Upper lobe of right lung (tissue), 1 donor: ENCODE measurements at regions not wholly inside any gene's neighbourhood (a gene's known extent, or its start where the extent isn't known, plus 50 kb on each side); places are given as distances from the start of the nearest gene placed in this dataset.

Experiments used
- ATAC-seq: fragments of 200-7000 bp; cut with Tn5 transposase; one replicate; pipeline ENCODE4 v1.9.1; 2020; ENCODE audit warnings: mild to moderate bottlenecking, moderate library complexity
- DNase-seq: peaks from one replicate; pipeline ENCODE4 v3.0.0-alpha.2; 2020
- H3K27ac ChIP-seq: fragments of 200-600 bp; one replicate; pipeline ENCODE4 v1.8.0; 2022
- H3K27me3 ChIP-seq: fragments of 200-600 bp; one replicate; pipeline ENCODE4 v1.8.0; 2022; ENCODE audit warnings: mild to moderate bottlenecking
- H3K36me3 ChIP-seq: fragments of 200-600 bp; one replicate; pipeline ENCODE4 v1.8.0; 2022
- H3K4me1 ChIP-seq: fragments of 200-600 bp; one replicate; pipeline ENCODE4 v1.8.0; 2022
- H3K4me3 ChIP-seq: fragments of 200-600 bp; one replicate; pipeline ENCODE4 v1.8.0; 2022; ENCODE audit warnings: mild to moderate bottlenecking
- H3K9me3 ChIP-seq: fragments of 200-600 bp; one replicate; pipeline ENCODE4 v1.8.0; 2022
- intact Hi-C: fragments of 100-400 bp; cut with DNase I; formaldehyde crosslinking; loops from one replicate; pipeline ENCODE4 v1.11.0; 2022
- TF ChIP-seq, protein P1 (sequence below): fragments of 200-600 bp; IDR thresholded peaks from one replicate; pipeline ENCODE4 v1.8.0; 2022; ENCODE audit warnings: antibody characterized with exemption
- donor health status: DM: no; HTN: yes; CAD: no; lungs with severe emphysema.

DNA sequence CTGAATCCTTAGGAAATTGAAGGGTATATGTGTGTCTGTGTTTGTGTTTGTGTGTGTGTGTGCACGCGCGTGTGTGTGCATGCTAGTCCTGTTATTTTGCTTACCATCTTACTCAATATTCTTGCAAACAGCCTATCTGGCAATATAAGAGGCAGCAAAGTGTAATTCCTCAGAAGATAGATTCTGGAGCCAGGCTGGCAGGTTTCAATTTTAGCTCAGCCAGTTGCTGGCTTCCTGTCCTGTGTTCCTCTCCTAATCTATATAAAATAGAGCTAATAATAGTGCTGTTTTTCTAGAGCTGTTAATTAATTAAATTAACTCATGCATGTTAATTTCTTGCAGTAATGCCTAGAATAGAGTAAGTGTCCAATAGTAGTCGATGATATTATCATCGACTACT is 256.2 kb downstream of the PIK3C3 start:
- TF ChIP-seq, protein P1, sequence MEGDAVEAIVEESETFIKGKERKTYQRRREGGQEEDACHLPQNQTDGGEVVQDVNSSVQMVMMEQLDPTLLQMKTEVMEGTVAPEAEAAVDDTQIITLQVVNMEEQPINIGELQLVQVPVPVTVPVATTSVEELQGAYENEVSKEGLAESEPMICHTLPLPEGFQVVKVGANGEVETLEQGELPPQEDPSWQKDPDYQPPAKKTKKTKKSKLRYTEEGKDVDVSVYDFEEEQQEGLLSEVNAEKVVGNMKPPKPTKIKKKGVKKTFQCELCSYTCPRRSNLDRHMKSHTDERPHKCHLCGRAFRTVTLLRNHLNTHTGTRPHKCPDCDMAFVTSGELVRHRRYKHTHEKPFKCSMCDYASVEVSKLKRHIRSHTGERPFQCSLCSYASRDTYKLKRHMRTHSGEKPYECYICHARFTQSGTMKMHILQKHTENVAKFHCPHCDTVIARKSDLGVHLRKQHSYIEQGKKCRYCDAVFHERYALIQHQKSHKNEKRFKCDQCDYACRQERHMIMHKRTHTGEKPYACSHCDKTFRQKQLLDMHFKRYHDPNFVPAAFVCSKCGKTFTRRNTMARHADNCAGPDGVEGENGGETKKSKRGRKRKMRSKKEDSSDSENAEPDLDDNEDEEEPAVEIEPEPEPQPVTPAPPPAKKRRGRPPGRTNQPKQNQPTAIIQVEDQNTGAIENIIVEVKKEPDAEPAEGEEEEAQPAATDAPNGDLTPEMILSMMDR, result no peak
- no peak overlapping the region for H3K27ac ChIP-seq
- DNase-seq (no peak), ATAC-seq (no peak)
- no peaks in the 10 kb centered on the region for H3K9me3 ChIP-seq
- no peaks in the 10 kb centered on the region for H3K4me1 ChIP-seq
- intact Hi-C loops, result no loop called here
- no peaks in the 10 kb centered on the region for H3K36me3 ChIP-seq
- H3K27me3 ChIP-seq, result no peaks in the 10 kb centered on the region
- H3K4me3 ChIP-seq, result no peak overlapping the region

- no peak overlapping the region for H3K4me3 ChIP-seq
- TF ChIP-seq, protein P1, result no peak
- no peaks in the 10 kb centered on the region for H3K36me3 ChIP-seq
- no peak for ATAC-seq
- no peak for DNase-seq
- H3K9me3 ChIP-seq, result no peaks in the 10 kb centered on the region
- H3K4me1 ChIP-seq, result no peaks in the 10 kb centered on the region
- no peak overlapping the region for H3K27ac ChIP-seq
- intact Hi-C loops, result no loop called here
- H3K27me3 ChIP-seq, result no peaks in the 10 kb centered on the region
Observed at GRCh38 chr18:42222557-42222956, 267.5 kb downstream of the PIK3C3 start.

DNA sequence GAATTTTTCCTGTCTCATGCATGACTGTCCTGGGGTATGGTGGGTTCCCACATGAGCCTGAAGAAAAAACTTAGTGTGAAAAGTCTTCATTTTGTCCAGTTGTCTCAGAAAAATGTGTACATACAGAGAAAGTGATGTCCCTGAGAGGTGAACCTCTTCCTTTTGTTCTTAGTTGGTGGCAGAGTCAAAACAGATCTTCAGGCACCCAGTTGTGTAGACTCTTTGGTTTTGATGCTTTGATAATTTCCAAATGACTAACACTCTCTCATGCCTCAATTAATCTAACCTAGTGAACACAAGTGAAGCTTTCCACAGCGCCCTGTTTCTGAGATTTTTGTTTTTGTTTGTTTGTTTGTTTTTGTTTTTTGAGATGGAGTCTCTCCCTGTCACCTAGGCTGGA is 273.5 kb downstream of the PIK3C3 start:
- H3K4me3 ChIP-seq, result no peak overlapping the region
- DNase-seq (no peak), ATAC-seq (no peak)
- intact Hi-C loops, result no loop called here
- no peaks in the 10 kb centered on the region for H3K9me3 ChIP-seq
- no peaks in the 10 kb centered on the region for H3K36me3 ChIP-seq
- no peak overlapping the region for H3K27ac ChIP-seq
- no peaks in the 10 kb centered on the region for H3K4me1 ChIP-seq
- TF ChIP-seq, protein P1, result no peak
- H3K27me3 ChIP-seq, result no peaks in the 10 kb centered on the region

DNA sequence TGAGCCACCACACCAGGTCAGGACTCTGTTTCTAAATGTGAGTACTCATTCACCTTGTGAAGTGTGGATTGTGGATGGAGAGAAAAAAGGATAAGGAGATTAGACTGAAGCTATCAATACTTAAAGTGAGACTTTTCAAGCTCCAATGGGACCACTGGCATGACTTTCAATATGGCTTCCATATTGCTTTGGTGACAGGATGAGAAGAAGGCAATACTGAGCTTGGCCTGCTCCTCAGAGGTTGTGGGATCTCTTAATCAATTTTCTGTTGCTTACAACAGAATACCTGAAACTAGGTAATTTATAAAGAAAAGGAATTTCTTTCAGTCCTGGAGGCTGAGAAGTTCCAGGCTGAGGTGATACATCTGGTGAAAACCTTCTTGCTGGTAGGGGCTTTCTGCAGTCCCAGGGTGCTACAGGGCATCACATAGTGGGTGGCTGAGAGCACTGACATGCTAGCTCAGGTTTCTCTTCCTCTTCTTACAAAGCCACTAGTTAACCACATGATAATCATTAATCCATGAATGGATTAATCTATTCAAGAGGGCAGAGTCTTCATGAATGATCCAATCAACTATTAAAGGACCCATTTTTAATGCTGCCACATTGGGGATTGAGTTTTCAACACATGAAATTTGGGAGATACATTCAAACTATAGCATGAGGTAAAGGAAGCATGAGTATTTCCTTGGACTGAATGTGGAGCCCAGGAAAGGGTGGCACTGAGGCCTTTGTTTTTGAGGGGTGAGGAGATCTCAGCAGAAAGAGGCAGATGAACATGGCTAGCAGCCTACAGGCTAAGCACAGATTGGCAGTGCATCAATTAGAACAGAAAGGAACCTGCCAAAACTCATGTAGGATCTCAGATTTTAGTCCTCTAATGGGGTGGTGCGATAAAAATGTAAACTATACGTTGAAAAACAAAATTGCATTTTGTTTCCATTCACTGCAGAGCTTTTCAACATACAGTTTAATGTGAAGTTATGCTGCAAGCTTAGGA is 274.5 kb downstream of the PIK3C3 start:
- Histone ChIP-seq H3K4me1 (no peaks in the 10 kb centered on the region), H3K27me3 (no peaks in the 10 kb centered on the region), H3K36me3 (no peaks in the 10 kb centered on the region), H3K27ac (no peak overlapping the region), H3K9me3 (no peaks in the 10 kb centered on the region), H3K4me3 (no peak overlapping the region)
- no peak for ATAC-seq
- intact Hi-C loops, result no loop called here
- TF ChIP-seq, protein P1, result no peak
- no peak for DNase-seq

DNA sequence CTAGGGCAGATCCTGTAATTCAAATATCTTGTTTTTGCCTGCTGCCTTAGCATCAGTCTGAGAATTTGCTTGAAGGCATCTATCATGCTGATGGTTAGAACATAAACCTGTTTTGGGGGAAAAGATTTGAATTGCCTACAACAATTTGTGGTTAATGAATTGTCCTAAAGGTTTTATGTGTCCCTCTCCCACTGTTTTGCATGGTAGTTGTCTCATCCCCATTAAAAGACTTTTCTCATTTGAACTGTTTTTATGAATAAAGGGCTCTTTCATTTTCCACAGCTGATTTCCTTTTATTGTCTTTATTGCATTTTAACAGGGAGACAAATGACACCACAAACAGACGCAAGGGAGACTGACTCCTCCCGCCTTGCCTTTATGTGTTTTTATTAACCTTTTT is 275.6 kb downstream of the PIK3C3 start:
- Histone ChIP-seq H3K27ac (no peak overlapping the region), H3K36me3 (no peaks in the 10 kb centered on the region), H3K9me3 (no peaks in the 10 kb centered on the region), H3K4me3 (no peak overlapping the region), H3K4me1 (no peaks in the 10 kb centered on the region), H3K27me3 (no peaks in the 10 kb centered on the region)
- ATAC-seq (no peak), DNase-seq (no peak)
- intact Hi-C loops, result no loop called here
- TF ChIP-seq, protein P1, result no peak
